ENCODE measurements at regions not wholly inside any gene's neighbourhood (a gene's known extent, or its start where the extent isn't known, plus 50 kb on each side); places are given as distances from the start of the nearest gene placed in this dataset.

- TF ChIP-seq CTCF (IDR thresholded peaks at IDR 0.05) = no peak
- H3K4me3 ChIP-seq = no peak overlapping the region
- 81 to 97% methylated on average over 4 of the region's 4 CpGs for WGBS, 2 donors
- H3K9me3 ChIP-seq = peaks cover 0 to 8% (median 0%) of the 10 kb centered on the region in 11 donors
- H3K4me1 ChIP-seq = peaks cover 0 to 31% (median 5%) of the 10 kb centered on the region in 9 donors
- ATAC-seq = no peak
- no peaks in the 10 kb centered on the region for H3K27me3 ChIP-seq
- no peaks in the 10 kb centered on the region for H3K36me3 ChIP-seq
- intact Hi-C loops (cut with DNase I) = loop anchor here in 1 of 10 donors (10.0 kb wide), 1 partner anchor 45 kb away; no protein-coding TSS in a partner anchor
- no peak overlapping the region for H3K27ac ChIP-seq
- DNase-seq = no peak
These were observed 108.7 kb downstream of the TOMM20 start for GRCh38 chr1:235019961-235020360.

- Histone ChIP-seq H3K9me3 (peaks cover 0 to 8% (median 0%) of the 10 kb centered on the region in 11 donors), H3K36me3 (no peaks in the 10 kb centered on the region), H3K4me3 (no peak overlapping the region), H3K27ac (no peak overlapping the region), H3K27me3 (no peaks in the 10 kb centered on the region), H3K4me1 (peaks cover 0 to 31% (median 5%) of the 10 kb centered on the region in 9 donors)
- DNase-seq (no peak), ATAC-seq (no peak)
- intact Hi-C loops (cut with DNase I) = loop anchor here in 1 of 10 donors (10.0 kb wide), 1 partner anchor 45 kb away; no protein-coding TSS in a partner anchor
- WGBS, 2 donors = 95 to 98% methylated on average over 3 of the region's 3 CpGs
- no peak for TF ChIP-seq CTCF (IDR thresholded peaks at IDR 0.05)
These were observed 109.2 kb downstream of the TOMM20 start for GRCh38 chr1:235019471-235019870.

- Histone ChIP-seq H3K4me3 (no peak overlapping the region), H3K4me1 (peaks cover 0 to 31% (median 5%) of the 10 kb centered on the region in 9 donors), H3K27ac (no peak overlapping the region), H3K36me3 (no peaks in the 10 kb centered on the region), H3K27me3 (no peaks in the 10 kb centered on the region), H3K9me3 (peaks cover 0 to 8% (median 0%) of the 10 kb centered on the region in 11 donors)
- no peak for ATAC-seq
- 97% methylated on average over 3 of the region's 3 CpGs for WGBS, 2 donors
- DNase-seq = no peak
- intact Hi-C loops (cut with DNase I) = loop anchor here in 1 of 10 donors (10.0 kb wide), 1 partner anchor 46 kb away; no protein-coding TSS in a partner anchor
- TF ChIP-seq CTCF (IDR thresholded peaks at IDR 0.05) = no peak
These were observed 109.8 kb downstream of the TOMM20 start for GRCh38 chr1:235018720-235019444.

GRCh38 chr1:235018161-235018560 is 110.5 kb downstream of the TOMM20 start:
- intact Hi-C loops (cut with DNase I) = loop anchor here in 1 of 10 donors (10.0 kb wide), 1 partner anchor 47 kb away; no protein-coding TSS in a partner anchor
- peak overlapping the region in 1 of 10 donors; percentile 49 for H3K27ac ChIP-seq
- ATAC-seq (no peak), DNase-seq (no peak)
- H3K4me1 ChIP-seq = peaks cover 0 to 27% (median 5%) of the 10 kb centered on the region in 9 donors
- H3K36me3 ChIP-seq = no peaks in the 10 kb centered on the region
- 82 to 88% methylated on average over 3 of the region's 3 CpGs for WGBS, 2 donors
- peaks cover 0 to 8% (median 0%) of the 10 kb centered on the region in 11 donors for H3K9me3 ChIP-seq
- no peak for TF ChIP-seq CTCF (IDR thresholded peaks at IDR 0.05)
- no peaks in the 10 kb centered on the region for H3K27me3 ChIP-seq
- no peak overlapping the region for H3K4me3 ChIP-seq

All from heart right ventricle (tissue), 16 donors.